SK-N-SH (cell line): ENCODE measurements at regions not wholly inside any gene's neighbourhood (a gene's known extent, or its start where the extent isn't known, plus 50 kb on each side); places are given as distances from the start of the nearest gene placed in this dataset.

Source experiments
- EP300 ChIP-seq, 2 experiments: IDR thresholded peaks; 2 replicates each; pipeline versions ENCODE4 v1.4.0 to v1.6.1; 2012; ENCODE audit warnings: borderline replicate concordance in 1 of 2, low read depth in 1 of 2, low read length in 1 of 2
- EZH2phosphoT487 ChIP-seq: fragments of 200-600 bp; sonication (generic); IDR thresholded peaks from 2 replicates; pipeline ENCODE4 v1.6.1; 2017; ENCODE audit warnings: low read depth, mixed run types, mild to moderate bottlenecking, antibody characterized with exemption, moderate library complexity, borderline replicate concordance
- JUND ChIP-seq: IDR thresholded peaks from 2 replicates; pipeline ENCODE4 v1.4.0; 2012
- POLR2AphosphoS5 ChIP-seq: IDR thresholded peaks from 2 replicates; pipeline ENCODE4 v1.6.1; 2012; ENCODE audit warnings: low read depth, low read length
- RAD21 ChIP-seq: IDR thresholded peaks from 2 replicates; pipeline ENCODE4 v1.6.1; 2012; ENCODE audit warnings: mild to moderate bottlenecking, low read length
- RFX5 ChIP-seq: IDR thresholded peaks from 2 replicates; pipeline ENCODE4 v1.6.1; 2012; ENCODE audit warnings: mild to moderate bottlenecking, improper control_type of control experiment, low read length
- TCF12 ChIP-seq: IDR thresholded peaks from 2 replicates; pipeline ENCODE4 v1.4.0; 2012
- TEAD4 ChIP-seq: IDR thresholded peaks from 2 replicates; pipeline ENCODE4 v1.4.0; 2012; ENCODE audit warnings: mild to moderate bottlenecking, borderline replicate concordance; ENCODE audit not compliant: insufficient read depth
- TF ChIP-seq, protein P1 (sequence below): fragments of 200-600 bp; sonication (generic); IDR thresholded peaks from 2 replicates; pipeline ENCODE4 v1.6.1; 2017; ENCODE audit warnings: antibody characterized with exemption, mild to moderate bottlenecking, moderate library complexity
- TF ChIP-seq, protein P2 (sequence below): fragments of 150-350 bp; IDR thresholded peaks from 2 replicates; pipeline ENCODE4 v1.6.1; 2017; ENCODE audit warnings: antibody characterized with exemption, low read length, low read depth, borderline replicate concordance
- TF ChIP-seq, protein P3 (sequence below): IDR thresholded peaks from 2 replicates; pipeline ENCODE4; 2012

DNA sequence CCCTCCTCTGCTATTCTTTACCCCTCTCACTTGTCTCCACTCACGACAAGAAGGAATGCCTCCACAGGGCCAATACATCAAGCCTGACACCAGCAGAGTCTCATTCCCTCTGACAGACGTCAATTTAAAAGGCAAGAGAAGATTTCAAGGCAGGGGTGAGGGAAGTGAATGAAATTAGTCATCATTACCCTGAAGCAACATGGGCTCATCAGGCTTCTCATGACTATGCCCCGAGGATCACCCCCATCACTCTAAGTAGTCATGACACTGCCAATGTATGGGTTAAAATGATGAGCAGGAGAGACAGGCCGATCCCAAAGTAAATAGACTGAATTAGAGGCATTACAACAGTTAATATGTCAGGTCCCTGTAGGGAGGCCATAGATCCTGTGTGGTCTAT, 504.4 kb downstream of the TLE4 start:
- TF ChIP-seq, protein P1, sequence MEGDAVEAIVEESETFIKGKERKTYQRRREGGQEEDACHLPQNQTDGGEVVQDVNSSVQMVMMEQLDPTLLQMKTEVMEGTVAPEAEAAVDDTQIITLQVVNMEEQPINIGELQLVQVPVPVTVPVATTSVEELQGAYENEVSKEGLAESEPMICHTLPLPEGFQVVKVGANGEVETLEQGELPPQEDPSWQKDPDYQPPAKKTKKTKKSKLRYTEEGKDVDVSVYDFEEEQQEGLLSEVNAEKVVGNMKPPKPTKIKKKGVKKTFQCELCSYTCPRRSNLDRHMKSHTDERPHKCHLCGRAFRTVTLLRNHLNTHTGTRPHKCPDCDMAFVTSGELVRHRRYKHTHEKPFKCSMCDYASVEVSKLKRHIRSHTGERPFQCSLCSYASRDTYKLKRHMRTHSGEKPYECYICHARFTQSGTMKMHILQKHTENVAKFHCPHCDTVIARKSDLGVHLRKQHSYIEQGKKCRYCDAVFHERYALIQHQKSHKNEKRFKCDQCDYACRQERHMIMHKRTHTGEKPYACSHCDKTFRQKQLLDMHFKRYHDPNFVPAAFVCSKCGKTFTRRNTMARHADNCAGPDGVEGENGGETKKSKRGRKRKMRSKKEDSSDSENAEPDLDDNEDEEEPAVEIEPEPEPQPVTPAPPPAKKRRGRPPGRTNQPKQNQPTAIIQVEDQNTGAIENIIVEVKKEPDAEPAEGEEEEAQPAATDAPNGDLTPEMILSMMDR: no peak
- TF ChIP-seq RFX5 (no peak), POLR2AphosphoS5 (no peak), TEAD4 (no peak), TCF12 (no peak), RAD21 (no peak), EZH2phosphoT487 (no peak), JUND (no peak), EP300 (IDR thresholded peaks at IDR 0.05; ENCODE audit: borderline replicate concordance in 1 of 2, low read depth in 1 of 2, low read length in 1 of 2) (no peak)
- TF ChIP-seq, protein P2, sequence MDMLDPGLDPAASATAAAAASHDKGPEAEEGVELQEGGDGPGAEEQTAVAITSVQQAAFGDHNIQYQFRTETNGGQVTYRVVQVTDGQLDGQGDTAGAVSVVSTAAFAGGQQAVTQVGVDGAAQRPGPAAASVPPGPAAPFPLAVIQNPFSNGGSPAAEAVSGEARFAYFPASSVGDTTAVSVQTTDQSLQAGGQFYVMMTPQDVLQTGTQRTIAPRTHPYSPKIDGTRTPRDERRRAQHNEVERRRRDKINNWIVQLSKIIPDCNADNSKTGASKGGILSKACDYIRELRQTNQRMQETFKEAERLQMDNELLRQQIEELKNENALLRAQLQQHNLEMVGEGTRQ: no peak
- TF ChIP-seq, protein P3, sequence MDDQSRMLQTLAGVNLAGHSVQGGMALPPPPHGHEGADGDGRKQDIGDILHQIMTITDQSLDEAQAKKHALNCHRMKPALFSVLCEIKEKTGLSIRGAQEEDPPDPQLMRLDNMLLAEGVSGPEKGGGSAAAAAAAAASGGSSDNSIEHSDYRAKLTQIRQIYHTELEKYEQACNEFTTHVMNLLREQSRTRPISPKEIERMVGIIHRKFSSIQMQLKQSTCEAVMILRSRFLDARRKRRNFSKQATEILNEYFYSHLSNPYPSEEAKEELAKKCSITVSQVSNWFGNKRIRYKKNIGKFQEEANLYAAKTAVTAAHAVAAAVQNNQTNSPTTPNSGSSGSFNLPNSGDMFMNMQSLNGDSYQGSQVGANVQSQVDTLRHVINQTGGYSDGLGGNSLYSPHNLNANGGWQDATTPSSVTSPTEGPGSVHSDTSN: no peak
